GM19238 (cell line): ENCODE measurements at regions not wholly inside any gene's neighbourhood (a gene's known extent, or its start where the extent isn't known, plus 50 kb on each side); places are given as distances from the start of the nearest gene placed in this dataset.
"Not testable (repeated sequence)": the region's sequence is repeated elsewhere in the genome, so short reads cannot be mapped to it uniquely, and the experiment has no call there.

Source experiments
- DNase-seq: peaks from one replicate; pipeline ENCODE4 v3.0.0; 2011; ENCODE audit warnings: low spot score; ENCODE audit not compliant: insufficient read length

- DNase-seq = no peak
These were observed 379.5 kb upstream of the MAP2 start for GRCh38 chr2:209044307-209044706.

GRCh38 chr2:209046163-209046562 is 377.7 kb upstream of the MAP2 start:
- no peak for DNase-seq

GRCh38 chr2:209049608-209050007 is 374.2 kb upstream of the MAP2 start:
- DNase-seq = no peak

GRCh38 chr2:209062210-209062609 is 361.6 kb upstream of the MAP2 start:
- no peak for DNase-seq

- DNase-seq = no peak
These were observed 353.6 kb upstream of the MAP2 start for GRCh38 chr2:209070262-209070661.

GRCh38 chr2:209073151-209073550 is 350.7 kb upstream of the MAP2 start:
- DNase-seq = no peak

GRCh38 chr2:209074711-209075110 is 349.1 kb upstream of the MAP2 start:
- no peak for DNase-seq

GRCh38 chr2:209076151-209076550 is 347.7 kb upstream of the MAP2 start:
- DNase-seq = no peak

- DNase-seq = no peak
These were observed 337.1 kb upstream of the MAP2 start for GRCh38 chr2:209086761-209087160.

- DNase-seq = no peak
These were observed 332.8 kb upstream of the MAP2 start for GRCh38 chr2:209091056-209091455.

- DNase-seq = no peak
These were observed 329.6 kb upstream of the MAP2 start for GRCh38 chr2:209094221-209094620.

GRCh38 chr2:209095432-209095831 is 328.4 kb upstream of the MAP2 start:
- DNase-seq = no peak

GRCh38 chr2:209097168-209097567 is 326.7 kb upstream of the MAP2 start:
- no peak for DNase-seq

- DNase-seq = no peak
These were observed 321.5 kb upstream of the MAP2 start for GRCh38 chr2:209102319-209102718.

- DNase-seq = no peak
These were observed 310.8 kb upstream of the MAP2 start for GRCh38 chr2:209113026-209113425.

GRCh38 chr2:209114588-209115240 is 309.1 kb upstream of the MAP2 start:
- no peak for DNase-seq

GRCh38 chr2:209121691-209122090 is 302.2 kb upstream of the MAP2 start:
- no peak for DNase-seq

- DNase-seq = no peak
These were observed 298.6 kb upstream of the MAP2 start for GRCh38 chr2:209125291-209125690.

GRCh38 chr2:209138079-209138478 is 285.8 kb upstream of the MAP2 start:
- no peak for DNase-seq

GRCh38 chr2:209141142-209141541 is 282.7 kb upstream of the MAP2 start:
- DNase-seq = no peak

GRCh38 chr2:209141818-209142217 is 282.0 kb upstream of the MAP2 start:
- no peak for DNase-seq

- not testable (repeated sequence) for DNase-seq
These were observed 278.6 kb upstream of the MAP2 start for GRCh38 chr2:209145220-209145691.

- DNase-seq = no peak
These were observed 277.7 kb upstream of the MAP2 start for GRCh38 chr2:209145941-209146681.
